H1 (cell line): ENCODE measurements at regions not wholly inside any gene's neighbourhood (a gene's known extent, or its start where the extent isn't known, plus 50 kb on each side); places are given as distances from the start of the nearest gene placed in this dataset.

Source experiments
- CTCF ChIA-PET: fragments of 300-600 bp; sonication (Branson Sonifier 250); formaldehyde crosslinking; loops from one replicate; lab custom pipeline; 2021; ENCODE audit not compliant: partially characterized antibody; lab: Charles Lee
- POLR2A ChIA-PET: fragments of 300-600 bp; sonication (Branson Sonifier 250); formaldehyde crosslinking; loops from one replicate; lab custom pipeline; 2021; ENCODE audit warnings: inconsistent platforms; ENCODE audit not compliant: partially characterized antibody; lab: Charles Lee
- DNase-seq, 2 experiments: peaks; one replicate each; pipeline versions ENCODE4 v3.0.0 to v3.0.0-alpha.2; 2010 to 2022; ENCODE audit warnings: low spot score in 2 of 2, low read depth in 1 of 2, mixed read lengths in 1 of 2
- FAIRE-seq: peaks from 2 replicates; lab custom pipeline; 2011; peaks lifted over from hg19 to GRCh38; lab: Jason Lieb, UNC
- H2AFZ ChIP-seq: 2 replicates; pipeline ENCODE4 v1.8.1; 2012; ENCODE audit warnings: low read length, inconsistent platforms
- H2AK5ac ChIP-seq: 2 replicates; pipeline ENCODE4 v1.6.1; 2013; ENCODE audit warnings: low read depth, low read length
- H2BK120ac ChIP-seq: replicated peaks from 2 replicates; pipeline ENCODE3; 2013; ENCODE audit warnings: low read depth, low read length, inconsistent platforms
- H2BK12ac ChIP-seq: 2 replicates; pipeline ENCODE4 v1.6.1; 2013; ENCODE audit warnings: low read depth, low read length
- H2BK15ac ChIP-seq: 2 replicates; pipeline ENCODE4 v1.6.1; 2013; ENCODE audit warnings: low read length
- H2BK20ac ChIP-seq: 2 replicates; pipeline ENCODE4 v1.6.1; 2013; ENCODE audit warnings: low read length
- H2BK5ac ChIP-seq: 2 replicates; pipeline ENCODE4 v1.6.1; 2013; ENCODE audit warnings: low read depth, low read length
- H3K14ac ChIP-seq: 2 replicates; pipeline ENCODE4 v1.6.1; 2013; ENCODE audit warnings: inconsistent platforms; ENCODE audit not compliant: insufficient read length
- H3K18ac ChIP-seq: 2 replicates; pipeline ENCODE4 v1.6.1; 2013; ENCODE audit warnings: low read length; ENCODE audit errors: extremely low read depth
- H3K23ac ChIP-seq: 2 replicates; pipeline ENCODE4 v1.6.1; 2013; ENCODE audit warnings: inconsistent platforms; ENCODE audit not compliant: insufficient read length
- H3K23me2 ChIP-seq: 2 replicates; pipeline ENCODE4 v1.6.1; 2013; ENCODE audit warnings: low read depth, low read length
- H3K27ac ChIP-seq: 2 replicates; pipeline ENCODE4 v1.6.1; 2011; ENCODE audit warnings: low read depth, low read length, inconsistent platforms
- H3K27me3 ChIP-seq, 4 experiments: replicated peaks in 1 of 4; 1 replicate in 1 of 4; 2 replicates in 3 of 4; pipeline versions ENCODE4 v1.6.1 to v1.8.1; 2011 to 2013; ENCODE audit warnings: low read length in 3 of 4, mild to moderate bottlenecking in 3 of 4, inconsistent platforms in 2 of 4, mixed read lengths in 2 of 4, moderate library complexity in 1 of 4; ENCODE audit not compliant: control insufficient read depth in 3 of 4, insufficient read depth in 3 of 4; ENCODE audit errors: extremely low read depth in 1 of 4
- H3K36me3 ChIP-seq, 4 experiments: 2 replicates each; pipeline versions ENCODE4 v1.6.1 to v1.8.1; 2011 to 2013; ENCODE audit warnings: mild to moderate bottlenecking in 4 of 4, low read length in 3 of 4, moderate library complexity in 2 of 4, control low read depth in 1 of 4, inconsistent platforms in 1 of 4; ENCODE audit not compliant: insufficient read depth in 4 of 4, control insufficient read depth in 2 of 4
- H3K4ac ChIP-seq: replicated peaks from 2 replicates; pipeline ENCODE3; 2013; ENCODE audit warnings: low read length, low read depth, mixed read lengths, inconsistent platforms; ENCODE audit not compliant: insufficient read length
- H3K4me1 ChIP-seq, 4 experiments: replicated peaks in 1 of 4; 1 replicate in 1 of 4; 2 replicates in 3 of 4; pipeline versions ENCODE4 v1.6.1 to v1.8.1; 2011 to 2013; ENCODE audit warnings: low read length in 3 of 4, inconsistent platforms in 2 of 4, mixed read lengths in 1 of 4; ENCODE audit not compliant: insufficient read depth in 4 of 4, control insufficient read depth in 3 of 4
- H3K4me2 ChIP-seq, 2 experiments: 2 replicates each; pipeline versions ENCODE4 v1.6.1 to v1.8.1; 2011 to 2013; ENCODE audit warnings: low read depth in 2 of 2, low read length in 2 of 2, control low read depth in 1 of 2, inconsistent platforms in 1 of 2, mild to moderate bottlenecking in 1 of 2; ENCODE audit not compliant: insufficient read depth in 1 of 2
- H3K4me3 ChIP-seq, 4 experiments: fragments of 200-600, 300-600 bp in 1 of 4; sonication (generic), shearing (Covaris generic), sonication (Bioruptor Twin) in 1 of 4; 2 replicates each; pipeline versions ENCODE4 v1.5.1 to v1.8.1; 2011 to 2016; ENCODE audit warnings: low read length in 4 of 4, low read depth in 3 of 4, control low read depth in 2 of 4, inconsistent platforms in 2 of 4, mild to moderate bottlenecking in 2 of 4, mixed read lengths in 1 of 4, moderate library complexity in 1 of 4; ENCODE audit not compliant: insufficient read depth in 2 of 4; ENCODE audit errors: extremely low read depth in 1 of 4
- H3K56ac ChIP-seq: replicated peaks from 2 replicates; pipeline ENCODE3; 2013; ENCODE audit warnings: low read depth, mild to moderate bottlenecking, mixed read lengths, low read length, inconsistent platforms; ENCODE audit not compliant: insufficient read length
- H3K79me1 ChIP-seq: 2 replicates; pipeline ENCODE4 v1.6.1; 2013; ENCODE audit warnings: low read depth, low read length, control low read depth
- H3K79me2 ChIP-seq, 2 experiments: 2 replicates each; pipeline versions ENCODE4 v1.6.1 to v1.8.1; 2012 to 2013; ENCODE audit warnings: low read length in 2 of 2, mild to moderate bottlenecking in 2 of 2, inconsistent platforms in 1 of 2; ENCODE audit not compliant: insufficient read depth in 2 of 2, control insufficient read depth in 1 of 2
- H3K9ac ChIP-seq, 4 experiments: replicated peaks in 1 of 4; 1 replicate in 1 of 4; 2 replicates in 3 of 4; pipeline versions ENCODE4 v1.6.1 to v1.8.1; 2011 to 2013; ENCODE audit warnings: low read depth in 3 of 4, low read length in 3 of 4, control low read depth in 2 of 4, mild to moderate bottlenecking in 2 of 4, moderate library complexity in 2 of 4, inconsistent platforms in 1 of 4; ENCODE audit errors: extremely low read depth in 1 of 4
- H3K9me3 ChIP-seq, 2 experiments: 2 replicates each; pipeline versions ENCODE4 v1.6.1 to v1.8.1; 2012 to 2013; ENCODE audit warnings: mild to moderate bottlenecking in 2 of 2, moderate library complexity in 2 of 2, control low read depth in 1 of 2, inconsistent platforms in 1 of 2, low read depth in 1 of 2, low read length in 1 of 2, mixed read lengths in 1 of 2; ENCODE audit not compliant: insufficient read depth in 2 of 2
- H4K20me1 ChIP-seq, 2 experiments: replicated peaks in 1 of 2; 2 replicates each; pipeline versions ENCODE3 to v1.8.1; 2011 to 2013; ENCODE audit warnings: inconsistent platforms in 2 of 2, low read length in 2 of 2, mild to moderate bottlenecking in 1 of 2; ENCODE audit not compliant: insufficient read depth in 2 of 2, control insufficient read depth in 1 of 2
- H4K5ac ChIP-seq: 2 replicates; pipeline ENCODE4 v1.6.1; 2013; ENCODE audit warnings: low read length, low read depth, mixed read lengths, inconsistent platforms; ENCODE audit not compliant: insufficient read length
- H4K8ac ChIP-seq: 2 replicates; pipeline ENCODE4 v1.8.0; 2013; ENCODE audit warnings: mild to moderate bottlenecking, moderate library complexity, low read length, inconsistent platforms; ENCODE audit not compliant: insufficient read depth; ENCODE audit errors: extremely low read depth
- H4K91ac ChIP-seq: replicated peaks from 2 replicates; pipeline ENCODE3; 2013; ENCODE audit warnings: low read length, mixed read lengths, inconsistent platforms; ENCODE audit not compliant: insufficient read length
- CHD1 ChIP-seq: IDR thresholded peaks from 2 replicates; pipeline ENCODE4 v1.6.1; 2012; ENCODE audit warnings: low read depth, low read length, improper control_type of control experiment
- CTCF ChIP-seq, 3 experiments: IDR thresholded peaks; 1 replicate in 2 of 3; 2 replicates in 1 of 3; pipeline versions ENCODE4 v1.5.1 to v1.6.1; 2011; ENCODE audit warnings: low read length in 3 of 3, mild to moderate bottlenecking in 3 of 3, inconsistent platforms in 2 of 3, low read depth in 1 of 3, moderate library complexity in 1 of 3; ENCODE audit not compliant: insufficient read depth in 1 of 3; ENCODE audit errors: control extremely low read depth in 1 of 3
- GTF2F1 ChIP-seq: IDR thresholded peaks from 2 replicates; pipeline ENCODE4 v1.6.1; 2012; ENCODE audit warnings: low read depth, low read length, improper control_type of control experiment, borderline replicate concordance
- POLR2AphosphoS5 ChIP-seq: IDR thresholded peaks from 2 replicates; pipeline ENCODE4 v1.6.1; 2011; ENCODE audit warnings: low read depth, low read length
- RBBP5 ChIP-seq: IDR thresholded peaks from 2 replicates; pipeline ENCODE4 v1.7.1; 2012; ENCODE audit warnings: low read depth, mild to moderate bottlenecking, inconsistent platforms, low read length, moderate library complexity, borderline replicate concordance
- RNF2 ChIP-seq: fragments of 200-900, 300-1000 bp; sonication (generic); IDR thresholded peaks from 2 replicates; pipeline ENCODE4 v1.7.1; 2016; ENCODE audit warnings: borderline replicate concordance, low read depth, mild to moderate bottlenecking, antibody characterized with exemption, low read length; ENCODE audit not compliant: poor library complexity, severe bottlenecking; ENCODE audit errors: missing control alignments
- SAP30 ChIP-seq: fragments of 300-600 bp; sonication (generic); IDR thresholded peaks from 2 replicates; pipeline ENCODE4 v1.7.1; 2012; ENCODE audit warnings: low read length, moderate library complexity, mild to moderate bottlenecking, inconsistent platforms; ENCODE audit not compliant: insufficient read depth, insufficient replicate concordance
- TEAD4 ChIP-seq: IDR thresholded peaks from 2 replicates; pipeline ENCODE4 v1.6.1; 2012; ENCODE audit warnings: low read depth, low read length, inconsistent platforms, mixed read lengths
- YY1 ChIP-seq: IDR thresholded peaks from 2 replicates; pipeline ENCODE4 v1.6.1; 2011; ENCODE audit warnings: low read depth, mild to moderate bottlenecking, low read length
- WGBS, 2 experiments: shearing (Covaris generic) in 1 of 2; methylation state at CpG; one replicate each; pipeline versions ENCODE4 v1.1.6 to v1.1.7; 2013 to 2015; ENCODE audit warnings: low lambda C conversion rate in 2 of 2, mixed read lengths in 2 of 2, inconsistent platforms in 1 of 2, low coverage in 1 of 2, missing lambda C conversion rate in 1 of 2; ENCODE audit not compliant: insufficient replicate concordance in 2 of 2, insufficient coverage in 1 of 2, insufficient read length in 1 of 2; ENCODE audit errors: extremely low coverage in 1 of 2, missing lambda C conversion rate in 1 of 2; 5-methylcytosine and 5-hydroxymethylcytosine counted together
- TF ChIP-seq, protein P1 (sequence below): IDR thresholded peaks from 2 replicates; pipeline ENCODE4 v1.6.1; 2012; ENCODE audit warnings: low read length, inconsistent platforms

- no peak overlapping the region for H2BK20ac ChIP-seq
- no peak overlapping the region for H2BK5ac ChIP-seq
- no peak overlapping the region for H3K9ac ChIP-seq
- no peak for DNase-seq
- FAIRE-seq = no peak
- WGBS, 2 experiments = 90% methylated on average over 9 of the region's 9 CpGs; no CpG with 5 or more reads in 1 of the 2 experiments
- no peak overlapping the region for H3K56ac ChIP-seq
- no peaks in the 10 kb centered on the region for H3K9me3 ChIP-seq
- H4K91ac ChIP-seq = no peak overlapping the region
- no peak overlapping the region for H4K8ac ChIP-seq
- no peak overlapping the region for H3K4ac ChIP-seq
- ChIA-PET POLR2A (no interaction called here), CTCF (interaction anchor here (0.7 to 3.6 kb wide), 5 partner anchors 9 to 255 kb away, joined by 3 to 15 read pairs (median 3); partner anchors contain the start of gene SHANK2)
- H3K36me3 ChIP-seq = no peaks in the 10 kb centered on the region
- H2BK12ac ChIP-seq = no peak overlapping the region
- no peak overlapping the region for H2BK15ac ChIP-seq
- no peak overlapping the region for H3K23ac ChIP-seq
- no peak overlapping the region for H3K4me2 ChIP-seq
- H3K4me3 ChIP-seq = no peak overlapping the region
- no peak overlapping the region for H3K18ac ChIP-seq
- H2BK120ac ChIP-seq = no peak overlapping the region
- no peak overlapping the region for H4K5ac ChIP-seq
- H3K14ac ChIP-seq = no peak overlapping the region
- no peaks in the 10 kb centered on the region for H3K79me1 ChIP-seq
- no peaks in the 10 kb centered on the region for H3K23me2 ChIP-seq
- no peak overlapping the region for H2AK5ac ChIP-seq
- H4K20me1 ChIP-seq = no peaks in the 10 kb centered on the region
- H3K4me1 ChIP-seq = peaks cover 0 to 5% (median 0%) of the 10 kb centered on the region in 4 experiments; a peak in 2 of 7 replicates
- H3K79me2 ChIP-seq = no peaks in the 10 kb centered on the region
- no peak overlapping the region for H2AFZ ChIP-seq
- no peak overlapping the region for H3K27ac ChIP-seq
- H3K27me3 ChIP-seq = no peaks in the 10 kb centered on the region
- TF ChIP-seq CHD1 (no peak), SAP30 (no peak), YY1 (no peak), RBBP5 (no peak), RNF2 (no peak), CTCF (IDR thresholded peaks at IDR 0.05; ENCODE audit: control extremely low read depth in 1 of 3, insufficient read depth in 1 of 3, low read depth in 1 of 3, low read length in 3 of 3) (no peak), POLR2AphosphoS5 (no peak), TEAD4 (no peak), GTF2F1 (no peak)
- TF ChIP-seq, protein P1, sequence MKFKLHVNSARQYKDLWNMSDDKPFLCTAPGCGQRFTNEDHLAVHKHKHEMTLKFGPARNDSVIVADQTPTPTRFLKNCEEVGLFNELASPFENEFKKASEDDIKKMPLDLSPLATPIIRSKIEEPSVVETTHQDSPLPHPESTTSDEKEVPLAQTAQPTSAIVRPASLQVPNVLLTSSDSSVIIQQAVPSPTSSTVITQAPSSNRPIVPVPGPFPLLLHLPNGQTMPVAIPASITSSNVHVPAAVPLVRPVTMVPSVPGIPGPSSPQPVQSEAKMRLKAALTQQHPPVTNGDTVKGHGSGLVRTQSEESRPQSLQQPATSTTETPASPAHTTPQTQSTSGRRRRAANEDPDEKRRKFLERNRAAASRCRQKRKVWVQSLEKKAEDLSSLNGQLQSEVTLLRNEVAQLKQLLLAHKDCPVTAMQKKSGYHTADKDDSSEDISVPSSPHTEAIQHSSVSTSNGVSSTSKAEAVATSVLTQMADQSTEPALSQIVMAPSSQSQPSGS = no peak
Observed at GRCh38 chr11:71341596-71341995, 89.2 kb upstream of the SHANK2 start.
